ENCODE measurements at regions not wholly inside any gene's neighbourhood (a gene's known extent, or its start where the extent isn't known, plus 50 kb on each side); places are given as distances from the start of the nearest gene placed in this dataset.

- TF ChIP-seq EP300 (IDR thresholded peaks at IDR 0.05; ENCODE audit: borderline replicate concordance in 1 of 2, low read depth in 2 of 2, low read length in 2 of 2) (no peak), HDAC2 (IDR thresholded peaks at IDR 0.05; ENCODE audit: borderline replicate concordance in 1 of 2, low read depth in 2 of 2, low read length in 2 of 2) (no peak)
Measured at GRCh38 chrX:118208481-118208880, 91.9 kb upstream of the KLHL13 start.

All from H1 (cell line).